ENCODE measurements at regions not wholly inside any gene's neighbourhood (a gene's known extent, or its start where the extent isn't known, plus 50 kb on each side); places are given as distances from the start of the nearest gene placed in this dataset.
A peak's percentile ranks its signal among the peaks of the same experiment; 100 is the strongest.

GRCh38 chr12:89960011-89960507 is 251.4 kb upstream of the ATP2B1 start:
- DNase-seq: no peak
- H3K4me3 ChIP-seq: no peak overlapping the region
- peak overlapping the region; percentile 39 to 77 (median 64) for H3K27ac ChIP-seq
- H3K9me3 ChIP-seq: no peaks in the 10 kb centered on the region
- no peaks in the 10 kb centered on the region for H3K27me3 ChIP-seq
- TF ChIP-seq EP300 (IDR thresholded peaks at IDR 0.05; ENCODE audit: low read depth) (no peak), POLR2A (IDR thresholded peaks at IDR 0.05) (no peak), CTCF (IDR thresholded peaks at IDR 0.05) (no peak)
- intact Hi-C loops (cut with DNase I; ENCODE audit: low total_unique reads): no loop called here
- in situ Hi-C loops (cut with MboI; ENCODE audit: low pct_ligation_motif_present in 1 of 4, low pct_unique_long_range_greater_than_20kb in 1 of 4, low sequenced_read_pairs in 3 of 4): loop anchor here in 1 of 4 donors (10.0 kb wide), 1 partner anchor 415 kb away; no protein-coding TSS in a partner anchor
- WGBS, 2 donors (ENCODE audit: low coverage in 1 of 2): 53 to 60% methylated on average over 2 of the region's 2 CpGs
- peaks cover 0 to 57% (median 33%) of the 10 kb centered on the region in 4 donors for H3K4me1 ChIP-seq
- no peaks in the 10 kb centered on the region for H3K36me3 ChIP-seq

GRCh38 chr12:89959179-89959578 is 250.5 kb upstream of the ATP2B1 start:
- Histone ChIP-seq H3K4me1 (peaks cover 0 to 52% (median 33%) of the 10 kb centered on the region in 4 donors), H3K27me3 (no peaks in the 10 kb centered on the region), H3K9me3 (no peaks in the 10 kb centered on the region), H3K4me3 (no peak overlapping the region), H3K36me3 (no peaks in the 10 kb centered on the region), H3K27ac (peak overlapping the region in 3 of 4 donors; percentile 39 to 77 (median 65))
- in situ Hi-C loops (cut with MboI; ENCODE audit: low pct_ligation_motif_present in 1 of 4, low pct_unique_long_range_greater_than_20kb in 1 of 4, low sequenced_read_pairs in 3 of 4): no loop called here
- intact Hi-C loops (cut with DNase I; ENCODE audit: low total_unique reads): no loop called here
- 18 to 28% methylated on average over 1 of the region's 1 CpG for WGBS, 2 donors (ENCODE audit: low coverage in 1 of 2)
- DNase-seq: no peak
- TF ChIP-seq EP300 (IDR thresholded peaks at IDR 0.05; ENCODE audit: low read depth) (no peak), POLR2A (IDR thresholded peaks at IDR 0.05) (no peak), CTCF (IDR thresholded peaks at IDR 0.05) (no peak), POLR2AphosphoS5 (IDR thresholded peaks at IDR 0.05) (no peak)

GRCh38 chr12:89954259-89954658 is 245.6 kb upstream of the ATP2B1 start:
- in situ Hi-C loops (cut with MboI; ENCODE audit: low pct_ligation_motif_present in 1 of 4, low pct_unique_long_range_greater_than_20kb in 1 of 4, low sequenced_read_pairs in 3 of 4): no loop called here
- whole genome bisulfite sequencing, 2 donors (ENCODE audit: low coverage in 1 of 2): 77 to 89% methylated on average over 3 of the region's 3 CpGs
- no peak for TF ChIP-seq POLR2AphosphoS5 (IDR thresholded peaks at IDR 0.05)
- no peak for TF ChIP-seq EP300 (IDR thresholded peaks at IDR 0.05; ENCODE audit: low read depth)
- no peak for TF ChIP-seq POLR2A (IDR thresholded peaks at IDR 0.05)
- TF ChIP-seq CTCF (IDR thresholded peaks at IDR 0.05): no peak
- intact Hi-C loops (cut with DNase I; ENCODE audit: low total_unique reads): no loop called here
- Histone ChIP-seq H3K4me1 (peaks cover 7 to 40% (median 19%) of the 10 kb centered on the region in 4 donors), H3K4me3 (no peak overlapping the region), H3K27me3 (no peaks in the 10 kb centered on the region), H3K36me3 (no peaks in the 10 kb centered on the region), H3K27ac (no peak overlapping the region), H3K9me3 (no peaks in the 10 kb centered on the region)
- DNase-seq: no peak

GRCh38 chr12:89951694-89952060 is 243.0 kb upstream of the ATP2B1 start:
- in situ Hi-C loops (cut with MboI; ENCODE audit: low pct_ligation_motif_present in 1 of 4, low pct_unique_long_range_greater_than_20kb in 1 of 4, low sequenced_read_pairs in 3 of 4): no loop called here
- no peak for TF ChIP-seq POLR2A (IDR thresholded peaks at IDR 0.05)
- TF ChIP-seq EP300 (IDR thresholded peaks at IDR 0.05; ENCODE audit: low read depth): no peak
- TF ChIP-seq POLR2AphosphoS5 (IDR thresholded peaks at IDR 0.05): no peak
- TF ChIP-seq CTCF (IDR thresholded peaks at IDR 0.05): no peak
- H3K27ac ChIP-seq: peak overlapping the region; percentile 10 to 76 (median 34)

More at GRCh38 chr12:89951694-89952060, 243.0 kb upstream of the ATP2B1 start:
- H3K36me3 ChIP-seq: no peaks in the 10 kb centered on the region
- DNase-seq: no peak
- 26 to 27% methylated on average over 2 of the region's 2 CpGs for WGBS, 2 donors (ENCODE audit: low coverage in 1 of 2)
- intact Hi-C loops (cut with DNase I; ENCODE audit: low total_unique reads): no loop called here
- H3K27me3 ChIP-seq: no peaks in the 10 kb centered on the region
- H3K4me1 ChIP-seq: peaks cover 25 to 59% (median 40%) of the 10 kb centered on the region in 4 donors
- no peaks in the 10 kb centered on the region for H3K9me3 ChIP-seq
- H3K4me3 ChIP-seq: no peak overlapping the region

All from transverse colon (tissue), 4 donors.